ENCODE measurements at regions not wholly inside any gene's neighbourhood (a gene's known extent, or its start where the extent isn't known, plus 50 kb on each side); places are given as distances from the start of the nearest gene placed in this dataset.

DNA sequence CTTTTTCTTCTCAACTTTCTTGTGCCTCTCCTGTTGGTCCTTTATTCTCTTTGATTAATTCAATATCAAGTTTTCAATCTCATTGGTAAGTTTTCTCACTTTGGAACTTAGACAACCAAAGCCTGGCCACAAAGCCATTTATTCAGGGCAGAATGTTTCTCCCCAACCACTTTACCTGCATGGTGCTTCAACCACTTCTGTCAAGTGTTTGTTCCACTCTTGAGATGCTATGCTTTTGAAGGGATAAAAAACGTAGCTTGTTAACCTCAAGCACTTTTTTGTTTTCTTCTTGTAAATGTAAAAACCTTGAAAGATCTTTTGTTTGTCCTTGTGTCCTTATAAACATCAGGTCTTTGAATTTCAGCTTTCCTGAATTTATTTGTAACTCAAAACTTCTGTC, 966.7 kb downstream of the MAT2B start:
- Histone ChIP-seq H3K4me1 (ENCODE audit: control insufficient read depth, insufficient read depth, low read length, poor library complexity, severe bottlenecking) (no peaks in the 10 kb centered on the region), H3K4me3 (ENCODE audit: insufficient read depth, low read depth, low read length, poor library complexity, severe bottlenecking) (no peak overlapping the region), H3K27me3 (replicated peaks; ENCODE audit: control insufficient read depth, insufficient read depth, low read length, poor library complexity, severe bottlenecking) (no peaks in the 10 kb centered on the region), H3K9me3 (ENCODE audit: control insufficient read depth, low read length) (no peaks in the 10 kb centered on the region), H3K36me3 (ENCODE audit: control insufficient read depth, insufficient read depth, low read length) (no peaks in the 10 kb centered on the region), H3K27ac (ENCODE audit: insufficient read depth, low read length, poor library complexity, severe bottlenecking) (no peak overlapping the region)
- DNase-seq = no peak

DNA sequence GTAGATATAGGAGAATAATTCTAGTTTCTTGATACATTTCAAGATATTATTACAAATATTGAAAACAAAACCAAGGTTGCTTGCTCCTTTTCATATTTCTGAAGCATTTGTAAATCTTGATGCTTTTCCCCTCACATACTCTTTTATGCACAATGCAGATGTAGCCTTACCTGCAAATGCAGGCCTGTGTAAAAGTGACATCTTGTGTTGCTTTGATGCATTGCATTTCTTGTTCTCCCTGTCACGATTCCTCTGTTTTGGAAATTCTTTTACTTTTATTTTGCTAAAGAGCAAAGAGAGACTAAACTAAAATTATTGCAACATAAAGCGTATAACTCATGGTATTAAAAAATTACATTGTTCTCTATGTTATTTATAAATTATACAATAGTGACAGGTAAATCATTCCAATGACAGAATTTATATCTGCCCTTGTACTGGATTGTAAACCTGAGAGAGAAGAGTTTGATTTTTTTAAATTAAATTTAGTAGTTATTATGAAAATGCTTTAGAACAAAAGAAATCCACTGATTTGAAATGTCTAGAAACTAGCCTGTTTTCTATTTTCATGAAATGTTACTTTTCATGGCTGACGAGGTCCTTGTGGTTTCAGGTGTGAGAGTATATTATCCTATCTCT, 970.0 kb downstream of the MAT2B start:
- H3K9me3 ChIP-seq (ENCODE audit: control insufficient read depth, low read length) = no peaks in the 10 kb centered on the region
- no peak overlapping the region for H3K27ac ChIP-seq (ENCODE audit: insufficient read depth, low read length, poor library complexity, severe bottlenecking)
- H3K4me1 ChIP-seq (ENCODE audit: control insufficient read depth, insufficient read depth, low read length, poor library complexity, severe bottlenecking) = no peaks in the 10 kb centered on the region
- DNase-seq = no peak
- no peaks in the 10 kb centered on the region for H3K36me3 ChIP-seq (ENCODE audit: control insufficient read depth, insufficient read depth, low read length)
- H3K4me3 ChIP-seq (ENCODE audit: insufficient read depth, low read depth, low read length, poor library complexity, severe bottlenecking) = no peak overlapping the region
- no peaks in the 10 kb centered on the region for H3K27me3 ChIP-seq (replicated peaks; ENCODE audit: control insufficient read depth, insufficient read depth, low read length, poor library complexity, severe bottlenecking)

DNA sequence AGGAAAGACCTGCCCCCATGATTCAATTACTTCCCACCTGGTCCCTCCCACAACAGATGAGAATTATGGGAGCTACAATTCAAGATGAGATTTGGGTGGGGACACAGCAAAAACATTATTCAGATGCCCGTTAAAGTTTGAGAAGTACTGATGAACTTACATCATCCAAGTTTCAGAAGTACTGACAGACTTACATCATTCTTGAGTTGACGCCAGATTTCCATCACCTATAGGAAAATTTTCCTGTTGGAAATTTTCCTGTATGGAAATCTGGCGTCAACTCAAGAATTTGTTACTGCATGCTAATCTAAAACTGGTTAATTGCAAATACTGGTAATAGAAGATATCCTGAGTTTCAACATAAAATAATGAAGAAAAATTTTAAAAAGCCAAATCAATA, 975.9 kb downstream of the MAT2B start:
- Histone ChIP-seq H3K4me1 (ENCODE audit: control insufficient read depth, insufficient read depth, low read length, poor library complexity, severe bottlenecking) (no peaks in the 10 kb centered on the region), H3K27me3 (replicated peaks; ENCODE audit: control insufficient read depth, insufficient read depth, low read length, poor library complexity, severe bottlenecking) (no peaks in the 10 kb centered on the region), H3K9me3 (ENCODE audit: control insufficient read depth, low read length) (no peaks in the 10 kb centered on the region), H3K36me3 (ENCODE audit: control insufficient read depth, insufficient read depth, low read length) (no peaks in the 10 kb centered on the region), H3K27ac (ENCODE audit: insufficient read depth, low read length, poor library complexity, severe bottlenecking) (no peak overlapping the region), H3K4me3 (ENCODE audit: insufficient read depth, low read depth, low read length, poor library complexity, severe bottlenecking) (no peak overlapping the region)
- no peak for DNase-seq

DNA sequence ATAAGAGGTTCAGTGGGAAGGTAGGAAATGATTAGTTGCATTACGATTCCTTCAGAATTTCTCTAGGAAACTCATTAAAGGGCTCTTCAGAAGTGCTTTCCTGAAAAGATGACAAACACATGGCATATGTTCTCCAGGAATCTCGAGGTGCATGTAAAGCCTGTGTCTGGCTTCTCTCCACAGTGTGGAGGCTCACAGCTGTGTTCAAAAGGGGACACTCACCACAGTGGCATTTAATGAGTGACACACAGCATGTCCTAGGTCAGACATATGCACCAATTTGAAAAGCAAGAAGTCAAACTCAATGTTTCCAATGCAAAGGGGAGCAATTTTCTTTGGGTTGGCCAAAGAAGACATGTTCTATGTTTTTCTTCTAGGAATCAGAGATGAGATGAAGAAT, 976.9 kb downstream of the MAT2B start:
- no peaks in the 10 kb centered on the region for H3K9me3 ChIP-seq (ENCODE audit: control insufficient read depth, low read length)
- no peaks in the 10 kb centered on the region for H3K27me3 ChIP-seq (replicated peaks; ENCODE audit: control insufficient read depth, insufficient read depth, low read length, poor library complexity, severe bottlenecking)
- no peak for DNase-seq
- H3K4me1 ChIP-seq (ENCODE audit: control insufficient read depth, insufficient read depth, low read length, poor library complexity, severe bottlenecking) = no peaks in the 10 kb centered on the region
- H3K36me3 ChIP-seq (ENCODE audit: control insufficient read depth, insufficient read depth, low read length) = no peaks in the 10 kb centered on the region
- H3K27ac ChIP-seq (ENCODE audit: insufficient read depth, low read length, poor library complexity, severe bottlenecking) = no peak overlapping the region
- H3K4me3 ChIP-seq (ENCODE audit: insufficient read depth, low read depth, low read length, poor library complexity, severe bottlenecking) = no peak overlapping the region

DNA sequence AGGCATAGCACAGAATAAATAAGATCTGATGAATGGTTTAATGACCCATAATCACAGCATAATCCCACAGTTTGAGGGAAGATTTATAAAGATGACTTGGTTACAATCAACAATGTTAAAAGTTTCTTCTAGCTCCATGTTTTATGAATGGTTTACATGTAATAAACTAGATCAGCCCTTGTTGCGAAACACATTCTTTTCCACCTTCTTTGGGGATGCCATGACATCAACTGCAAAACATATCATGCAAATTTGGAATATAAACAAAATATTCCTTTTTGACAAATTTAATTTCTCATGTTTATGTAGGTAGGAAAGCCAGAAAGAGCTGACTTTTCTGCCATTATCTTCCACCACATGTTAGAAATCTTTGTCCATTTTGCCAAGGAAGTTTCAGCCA, 979.5 kb downstream of the MAT2B start:
- no peak for DNase-seq
- H3K9me3 ChIP-seq (ENCODE audit: control insufficient read depth, low read length) = no peaks in the 10 kb centered on the region
- H3K27me3 ChIP-seq (replicated peaks; ENCODE audit: control insufficient read depth, insufficient read depth, low read length, poor library complexity, severe bottlenecking) = no peaks in the 10 kb centered on the region
- H3K27ac ChIP-seq (ENCODE audit: insufficient read depth, low read length, poor library complexity, severe bottlenecking) = no peak overlapping the region
- H3K36me3 ChIP-seq (ENCODE audit: control insufficient read depth, insufficient read depth, low read length) = no peaks in the 10 kb centered on the region
- no peak overlapping the region for H3K4me3 ChIP-seq (ENCODE audit: insufficient read depth, low read depth, low read length, poor library complexity, severe bottlenecking)
- H3K4me1 ChIP-seq (ENCODE audit: control insufficient read depth, insufficient read depth, low read length, poor library complexity, severe bottlenecking) = no peaks in the 10 kb centered on the region

DNA sequence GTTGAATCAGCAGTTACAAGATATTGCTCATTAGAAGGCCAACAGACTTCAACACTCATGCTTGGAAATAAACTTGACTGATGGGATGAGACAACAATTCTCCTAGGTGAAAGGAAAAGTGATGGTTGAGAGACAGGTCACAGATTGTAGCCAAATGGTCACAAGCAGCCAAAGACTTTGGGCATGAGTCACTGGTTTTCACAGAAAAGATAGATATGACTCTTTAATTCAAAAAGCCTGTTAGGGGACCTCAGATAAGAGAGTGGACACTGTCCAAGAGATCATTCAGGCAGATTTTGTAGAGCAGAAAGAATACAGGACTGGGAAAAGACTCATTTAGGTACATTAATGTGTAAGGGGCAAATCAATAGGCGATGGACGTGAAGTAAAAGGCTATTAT, 982.5 kb downstream of the MAT2B start:
- H3K4me3 ChIP-seq (ENCODE audit: insufficient read depth, low read depth, low read length, poor library complexity, severe bottlenecking) = no peak overlapping the region
- no peak for DNase-seq
- no peaks in the 10 kb centered on the region for H3K36me3 ChIP-seq (ENCODE audit: control insufficient read depth, insufficient read depth, low read length)
- no peaks in the 10 kb centered on the region for H3K4me1 ChIP-seq (ENCODE audit: control insufficient read depth, insufficient read depth, low read length, poor library complexity, severe bottlenecking)
- H3K27me3 ChIP-seq (replicated peaks; ENCODE audit: control insufficient read depth, insufficient read depth, low read length, poor library complexity, severe bottlenecking) = no peaks in the 10 kb centered on the region
- no peak overlapping the region for H3K27ac ChIP-seq (ENCODE audit: insufficient read depth, low read length, poor library complexity, severe bottlenecking)
- H3K9me3 ChIP-seq (ENCODE audit: control insufficient read depth, low read length) = no peaks in the 10 kb centered on the region

DNA sequence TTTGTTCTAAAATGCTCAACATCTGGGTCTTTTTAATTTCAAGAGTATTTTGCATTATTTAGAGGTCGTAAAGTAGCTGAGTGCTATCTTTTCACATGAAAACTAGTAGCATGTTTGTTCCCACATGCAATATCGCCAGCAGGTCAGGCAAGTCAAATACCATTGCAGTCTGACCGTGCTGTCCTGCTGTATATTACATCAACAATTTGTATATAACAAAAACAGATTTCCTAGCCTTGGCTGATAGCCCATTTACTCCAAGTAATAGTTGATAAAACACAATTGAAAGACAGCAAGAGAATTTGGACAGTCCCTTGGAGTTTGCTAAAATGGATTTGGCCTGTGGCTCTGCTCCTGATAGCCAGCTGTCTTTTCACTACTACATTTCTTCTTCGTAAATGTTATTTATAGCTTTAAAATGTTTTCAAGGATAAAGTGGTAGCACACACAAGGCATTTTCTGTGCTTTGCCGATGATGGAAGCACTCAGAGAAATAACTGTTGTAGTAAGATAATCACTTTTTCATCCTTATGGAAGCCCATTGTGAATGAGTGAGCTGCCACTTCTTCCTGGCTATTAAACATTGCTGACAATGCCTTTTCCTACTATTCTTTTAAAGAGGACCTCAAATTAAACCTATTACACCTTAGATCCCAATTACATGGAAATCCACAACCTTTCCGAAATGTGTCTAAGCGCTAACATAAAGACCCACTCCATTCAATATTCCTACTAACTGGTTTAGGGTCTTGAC, 992.1 kb downstream of the MAT2B start:
- no peak for DNase-seq
- no peaks in the 10 kb centered on the region for H3K9me3 ChIP-seq (ENCODE audit: control insufficient read depth, low read length)
- no peak overlapping the region for H3K4me3 ChIP-seq (ENCODE audit: insufficient read depth, low read depth, low read length, poor library complexity, severe bottlenecking)
- H3K27ac ChIP-seq (ENCODE audit: insufficient read depth, low read length, poor library complexity, severe bottlenecking) = no peak overlapping the region
- no peaks in the 10 kb centered on the region for H3K36me3 ChIP-seq (ENCODE audit: control insufficient read depth, insufficient read depth, low read length)
- no peaks in the 10 kb centered on the region for H3K27me3 ChIP-seq (replicated peaks; ENCODE audit: control insufficient read depth, insufficient read depth, low read length, poor library complexity, severe bottlenecking)
- no peaks in the 10 kb centered on the region for H3K4me1 ChIP-seq (ENCODE audit: control insufficient read depth, insufficient read depth, low read length, poor library complexity, severe bottlenecking)

DNA sequence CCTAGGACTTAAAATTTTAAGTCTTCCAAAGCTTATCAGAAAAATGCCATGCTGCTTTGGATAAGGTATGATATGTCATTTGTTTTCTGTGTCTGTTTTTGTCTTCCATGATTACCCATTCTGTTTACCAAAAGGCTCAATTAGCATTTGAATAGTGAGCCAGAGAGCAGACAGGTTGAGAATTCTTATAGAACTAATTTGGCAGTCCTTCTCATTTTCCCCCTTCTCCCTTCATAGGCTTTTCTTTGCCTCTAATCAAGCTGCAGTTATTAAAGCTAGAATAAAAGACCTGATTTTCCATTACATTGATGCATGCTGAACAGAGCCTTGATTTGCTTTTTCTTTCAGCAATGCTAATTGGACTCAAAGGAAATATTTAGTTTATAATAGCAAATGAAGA, 993.0 kb downstream of the MAT2B start:
- no peaks in the 10 kb centered on the region for H3K36me3 ChIP-seq (ENCODE audit: control insufficient read depth, insufficient read depth, low read length)
- H3K9me3 ChIP-seq (ENCODE audit: control insufficient read depth, low read length) = no peaks in the 10 kb centered on the region
- no peaks in the 10 kb centered on the region for H3K4me1 ChIP-seq (ENCODE audit: control insufficient read depth, insufficient read depth, low read length, poor library complexity, severe bottlenecking)
- H3K4me3 ChIP-seq (ENCODE audit: insufficient read depth, low read depth, low read length, poor library complexity, severe bottlenecking) = no peak overlapping the region
- H3K27me3 ChIP-seq (replicated peaks; ENCODE audit: control insufficient read depth, insufficient read depth, low read length, poor library complexity, severe bottlenecking) = no peaks in the 10 kb centered on the region
- H3K27ac ChIP-seq (ENCODE audit: insufficient read depth, low read length, poor library complexity, severe bottlenecking) = no peak overlapping the region
- DNase-seq = no peak

DNA sequence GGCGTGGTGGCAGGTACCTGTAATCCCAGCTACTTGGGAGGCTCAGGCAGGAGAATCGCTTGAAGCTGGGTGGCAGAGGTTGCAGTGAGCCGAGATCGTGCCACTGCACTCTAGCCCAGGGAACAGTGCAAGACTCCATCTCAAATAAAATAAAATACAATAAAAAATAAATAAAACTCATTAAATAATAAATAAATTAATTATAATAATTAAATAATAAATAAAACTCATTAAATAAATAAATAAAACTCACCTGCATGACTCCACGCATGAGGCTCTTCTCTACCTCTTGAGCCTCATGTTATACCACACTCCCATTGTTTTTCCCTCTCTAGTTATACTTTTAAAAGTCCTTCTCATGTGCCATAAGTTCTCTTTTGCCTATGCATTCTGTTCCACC, 995.4 kb downstream of the MAT2B start:
- DNase-seq = no peak
- H3K36me3 ChIP-seq (ENCODE audit: control insufficient read depth, insufficient read depth, low read length) = no peaks in the 10 kb centered on the region
- H3K4me3 ChIP-seq (ENCODE audit: insufficient read depth, low read depth, low read length, poor library complexity, severe bottlenecking) = no peak overlapping the region
- H3K27ac ChIP-seq (ENCODE audit: insufficient read depth, low read length, poor library complexity, severe bottlenecking) = no peak overlapping the region
- H3K4me1 ChIP-seq (ENCODE audit: control insufficient read depth, insufficient read depth, low read length, poor library complexity, severe bottlenecking) = no peaks in the 10 kb centered on the region
- no peaks in the 10 kb centered on the region for H3K9me3 ChIP-seq (ENCODE audit: control insufficient read depth, low read length)
- no peaks in the 10 kb centered on the region for H3K27me3 ChIP-seq (replicated peaks; ENCODE audit: control insufficient read depth, insufficient read depth, low read length, poor library complexity, severe bottlenecking)

DNA sequence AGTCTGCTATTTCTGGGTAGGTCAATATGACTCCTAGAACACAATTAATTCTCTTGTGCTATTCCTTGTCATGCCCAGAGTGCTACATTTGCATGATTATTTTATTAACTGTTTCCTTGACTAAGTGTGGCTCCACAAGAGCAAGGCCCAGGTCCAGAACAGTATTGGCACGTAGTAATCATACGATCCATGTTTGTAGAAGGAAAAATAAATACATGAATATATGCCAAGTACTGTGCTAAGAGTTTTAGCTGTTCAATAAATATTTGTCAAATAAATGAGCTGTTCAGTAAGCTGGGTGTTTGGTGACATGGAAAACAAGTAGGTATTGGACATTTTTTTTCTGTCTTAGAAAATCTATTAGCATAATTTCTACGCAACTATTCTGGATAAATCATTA, 995.9 kb downstream of the MAT2B start:
- no peaks in the 10 kb centered on the region for H3K4me1 ChIP-seq (ENCODE audit: control insufficient read depth, insufficient read depth, low read length, poor library complexity, severe bottlenecking)
- H3K4me3 ChIP-seq (ENCODE audit: insufficient read depth, low read depth, low read length, poor library complexity, severe bottlenecking) = no peak overlapping the region
- DNase-seq = no peak
- no peaks in the 10 kb centered on the region for H3K36me3 ChIP-seq (ENCODE audit: control insufficient read depth, insufficient read depth, low read length)
- H3K27me3 ChIP-seq (replicated peaks; ENCODE audit: control insufficient read depth, insufficient read depth, low read length, poor library complexity, severe bottlenecking) = no peaks in the 10 kb centered on the region
- H3K9me3 ChIP-seq (ENCODE audit: control insufficient read depth, low read length) = no peaks in the 10 kb centered on the region
- no peak overlapping the region for H3K27ac ChIP-seq (ENCODE audit: insufficient read depth, low read length, poor library complexity, severe bottlenecking)

Measured in effector memory CD4-positive, alpha-beta T cell (primary cell).